ENCODE measurements at regions not wholly inside any gene's neighbourhood (a gene's known extent, or its start where the extent isn't known, plus 50 kb on each side); places are given as distances from the start of the nearest gene placed in this dataset.

- TF ChIP-seq, protein P1, sequence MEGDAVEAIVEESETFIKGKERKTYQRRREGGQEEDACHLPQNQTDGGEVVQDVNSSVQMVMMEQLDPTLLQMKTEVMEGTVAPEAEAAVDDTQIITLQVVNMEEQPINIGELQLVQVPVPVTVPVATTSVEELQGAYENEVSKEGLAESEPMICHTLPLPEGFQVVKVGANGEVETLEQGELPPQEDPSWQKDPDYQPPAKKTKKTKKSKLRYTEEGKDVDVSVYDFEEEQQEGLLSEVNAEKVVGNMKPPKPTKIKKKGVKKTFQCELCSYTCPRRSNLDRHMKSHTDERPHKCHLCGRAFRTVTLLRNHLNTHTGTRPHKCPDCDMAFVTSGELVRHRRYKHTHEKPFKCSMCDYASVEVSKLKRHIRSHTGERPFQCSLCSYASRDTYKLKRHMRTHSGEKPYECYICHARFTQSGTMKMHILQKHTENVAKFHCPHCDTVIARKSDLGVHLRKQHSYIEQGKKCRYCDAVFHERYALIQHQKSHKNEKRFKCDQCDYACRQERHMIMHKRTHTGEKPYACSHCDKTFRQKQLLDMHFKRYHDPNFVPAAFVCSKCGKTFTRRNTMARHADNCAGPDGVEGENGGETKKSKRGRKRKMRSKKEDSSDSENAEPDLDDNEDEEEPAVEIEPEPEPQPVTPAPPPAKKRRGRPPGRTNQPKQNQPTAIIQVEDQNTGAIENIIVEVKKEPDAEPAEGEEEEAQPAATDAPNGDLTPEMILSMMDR (IDR thresholded peaks at IDR 0.05): no peak
- TF ChIP-seq POLR2AphosphoS5 (IDR thresholded peaks at IDR 0.05; ENCODE audit: low read depth, low read length): no peak
These were observed 111.8 kb upstream of the SMIM23 start for GRCh38 chr5:171673840-171674239.

Data from Panc1 (cell line).